WTC11 (cell line): ENCODE measurements at regions not wholly inside any gene's neighbourhood (a gene's known extent, or its start where the extent isn't known, plus 50 kb on each side); places are given as distances from the start of the nearest gene placed in this dataset.

ENCODE experiments used
- CTCF ChIP-seq: fragments of 200-600 bp; IDR thresholded peaks from 2 replicates; pipeline ENCODE4 v1.8.0; 2022; ENCODE audit warnings: antibody characterized with exemption
- KAT7 ChIP-seq: sonication (generic); formaldehyde crosslinking; IDR thresholded peaks from 2 replicates; pipeline ENCODE4 v1.8.1; 2023; ENCODE audit warnings: missing genetic modification reagents, mild to moderate bottlenecking, borderline replicate concordance

DNA sequence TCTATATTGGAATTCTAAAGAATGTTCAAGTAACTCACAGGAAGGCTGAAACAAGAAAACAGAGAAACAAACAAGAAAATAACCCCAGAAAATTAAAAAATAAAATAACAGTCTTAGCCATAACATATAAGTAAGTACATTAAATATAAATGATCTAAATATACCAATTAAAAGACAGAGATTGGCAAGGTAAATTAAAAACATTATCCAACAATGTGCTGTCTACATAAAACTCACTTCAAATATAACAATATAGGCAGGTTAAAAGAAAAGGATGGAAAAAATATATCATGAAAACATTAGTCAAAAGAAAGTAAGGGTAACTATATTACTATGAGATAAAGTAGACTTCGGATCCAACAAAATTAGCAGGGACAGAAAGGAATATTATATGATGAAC, 98.1 kb upstream of the NANOS1 start:
- TF ChIP-seq KAT7 (CRISPR knock-in tag): no peak
- TF ChIP-seq CTCF: no peak
